SK-N-MC (cell line): ENCODE measurements at regions not wholly inside any gene's neighbourhood (a gene's known extent, or its start where the extent isn't known, plus 50 kb on each side); places are given as distances from the start of the nearest gene placed in this dataset.

Experiments
- DNase-seq: peaks from one replicate; pipeline ENCODE4 v3.0.0-alpha.2; 2011; ENCODE audit warnings: low read depth, low spot score
- H3K27ac ChIP-seq: fragments of 200-600 bp; sonication (generic); 2 replicates; pipeline ENCODE4 v1.5.1; 2016; ENCODE audit warnings: mixed run types
- H3K36me3 ChIP-seq: fragments of 200-600 bp; sonication (generic); 2 replicates; pipeline ENCODE4 v1.6.1; 2017; ENCODE audit warnings: antibody characterized with exemption, low read length, mixed read lengths; ENCODE audit not compliant: insufficient read depth
- H3K4me3 ChIP-seq: fragments of 200-600 bp; sonication (generic); 2 replicates; pipeline ENCODE4 v1.5.1; 2016
- H3K9ac ChIP-seq: fragments of 200-600 bp; sonication (generic); 2 replicates; pipeline ENCODE4 v1.8.0; 2017; ENCODE audit warnings: mixed run types, mixed read lengths; ENCODE audit not compliant: insufficient read length
- H3K9me3 ChIP-seq: fragments of 200-600 bp; sonication (generic); 2 replicates; pipeline ENCODE4 v1.6.1; 2017; ENCODE audit warnings: low read depth, mild to moderate bottlenecking, antibody characterized with exemption, low read length, moderate library complexity, mixed read lengths
- EZH2 ChIP-seq: fragments of 200-600 bp; sonication (generic); IDR thresholded peaks from one replicate; pipeline ENCODE4 v1.6.1; 2017; ENCODE audit warnings: antibody characterized with exemption
- FOXP2 ChIP-seq: optimal IDR thresholded peaks from 2 replicates; pipeline ENCODE3; 2011; ENCODE audit warnings: mild to moderate bottlenecking, moderate library complexity; ENCODE audit not compliant: insufficient read depth; ENCODE audit errors: extremely low read length, control extremely low read depth
- POLR2AphosphoS5 ChIP-seq: IDR thresholded peaks from 2 replicates; pipeline ENCODE4 v1.6.1; 2012; ENCODE audit warnings: mild to moderate bottlenecking, low read depth, low read length, borderline replicate concordance

DNA sequence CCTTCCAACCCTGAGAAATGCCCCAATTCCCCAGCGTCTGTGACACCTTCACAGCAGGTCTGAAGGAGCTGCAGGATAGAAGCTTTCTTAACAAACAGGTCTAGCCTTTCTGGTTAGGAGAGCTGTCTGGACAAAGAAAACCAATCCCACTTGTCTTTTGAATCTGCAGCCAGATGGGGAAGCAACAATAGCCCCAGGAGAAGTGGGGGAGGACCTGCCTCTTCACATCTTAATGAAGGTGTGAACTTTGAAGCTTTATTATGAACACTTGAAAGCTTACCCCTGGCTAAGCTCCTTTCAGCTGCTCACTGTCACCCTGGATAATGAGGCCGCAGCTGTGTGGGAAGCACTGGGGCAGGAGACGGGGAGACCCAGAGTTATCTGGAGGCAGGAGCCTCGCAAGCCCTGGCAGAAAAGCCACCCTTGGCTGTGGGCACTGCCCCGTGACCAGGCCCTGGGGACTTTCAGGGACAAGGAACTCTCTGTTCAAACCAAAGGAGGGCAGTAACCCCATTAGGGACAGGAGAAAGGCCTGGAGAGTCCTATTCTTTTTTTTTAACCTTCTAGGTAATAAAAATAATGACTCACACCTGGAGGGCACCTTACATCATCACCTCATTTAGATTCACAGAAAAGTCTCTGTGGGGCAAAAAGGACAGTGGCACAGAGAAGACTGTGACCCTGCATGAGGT lies 151.8 kb upstream of the RAD23B start:
- no peak for DNase-seq
- Histone ChIP-seq H3K27ac (no peak overlapping the region), H3K9me3 (no peaks in the 10 kb centered on the region), H3K9ac (no peak overlapping the region), H3K36me3 (no peaks in the 10 kb centered on the region), H3K4me3 (no peak overlapping the region)
- TF ChIP-seq EZH2: no peak
- TF ChIP-seq POLR2AphosphoS5: no peak
- no peak for TF ChIP-seq FOXP2

DNA sequence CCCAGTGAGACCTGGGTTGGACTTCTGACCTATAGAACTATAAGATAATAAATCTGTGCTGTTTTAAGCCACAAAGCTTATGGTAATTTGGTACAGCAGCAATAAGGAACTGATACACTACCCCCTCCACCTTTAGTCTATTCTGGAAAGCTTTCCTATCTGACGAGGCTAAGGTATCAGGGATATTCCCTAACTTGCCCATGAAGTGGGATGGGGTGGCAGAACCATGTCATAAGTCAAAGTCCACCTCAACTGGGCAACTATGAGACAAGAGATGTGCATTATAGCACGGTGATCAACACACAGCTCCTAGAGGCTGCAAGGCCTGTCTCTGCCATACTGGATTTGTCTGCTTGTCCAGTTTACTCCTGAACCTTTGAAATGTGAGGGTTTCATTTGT lies 146.8 kb upstream of the RAD23B start:
- no peak overlapping the region for H3K27ac ChIP-seq
- H3K9ac ChIP-seq: no peak overlapping the region
- no peaks in the 10 kb centered on the region for H3K9me3 ChIP-seq
- no peaks in the 10 kb centered on the region for H3K36me3 ChIP-seq
- H3K4me3 ChIP-seq: no peak overlapping the region
- TF ChIP-seq POLR2AphosphoS5 (no peak), EZH2 (no peak), FOXP2 (no peak)
- DNase-seq: no peak

DNA sequence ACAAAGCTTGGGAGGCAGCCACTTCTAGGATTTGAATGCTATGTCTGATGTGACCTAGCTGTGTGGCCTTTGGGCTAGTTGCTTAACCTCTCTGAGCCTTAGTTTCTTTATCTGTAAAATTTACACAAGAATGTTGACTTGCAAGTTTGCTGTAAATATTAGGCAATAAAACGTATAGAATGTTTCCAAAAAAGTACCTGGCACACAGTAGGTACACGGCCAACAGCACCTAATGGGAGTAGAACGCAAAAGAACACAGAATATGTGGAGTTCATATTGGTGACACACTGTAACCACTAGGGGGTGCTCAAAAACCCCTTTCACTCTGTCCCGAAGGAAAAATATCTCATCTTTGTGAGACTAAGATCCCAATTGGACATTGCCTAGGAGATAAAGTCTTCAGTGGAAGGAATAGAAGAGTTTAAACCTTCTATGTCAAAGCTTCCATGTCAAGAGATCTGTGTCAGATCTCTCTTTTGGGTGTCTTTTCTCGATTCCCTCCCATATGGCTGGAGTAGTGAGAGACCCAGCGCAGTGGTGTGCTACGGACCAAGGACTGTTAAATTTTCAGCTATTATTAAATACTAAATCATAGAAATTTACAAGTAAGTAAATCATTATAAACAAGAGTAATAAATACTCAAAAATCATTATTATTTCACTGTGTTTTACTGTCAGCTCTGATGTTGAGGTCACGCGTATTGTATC lies 145.4 kb upstream of the RAD23B start:
- TF ChIP-seq FOXP2 (no peak), POLR2AphosphoS5 (no peak), EZH2 (no peak)
- DNase-seq: no peak
- no peak overlapping the region for H3K4me3 ChIP-seq
- no peak overlapping the region for H3K27ac ChIP-seq
- no peaks in the 10 kb centered on the region for H3K36me3 ChIP-seq
- H3K9me3 ChIP-seq: no peaks in the 10 kb centered on the region
- no peak overlapping the region for H3K9ac ChIP-seq

DNA sequence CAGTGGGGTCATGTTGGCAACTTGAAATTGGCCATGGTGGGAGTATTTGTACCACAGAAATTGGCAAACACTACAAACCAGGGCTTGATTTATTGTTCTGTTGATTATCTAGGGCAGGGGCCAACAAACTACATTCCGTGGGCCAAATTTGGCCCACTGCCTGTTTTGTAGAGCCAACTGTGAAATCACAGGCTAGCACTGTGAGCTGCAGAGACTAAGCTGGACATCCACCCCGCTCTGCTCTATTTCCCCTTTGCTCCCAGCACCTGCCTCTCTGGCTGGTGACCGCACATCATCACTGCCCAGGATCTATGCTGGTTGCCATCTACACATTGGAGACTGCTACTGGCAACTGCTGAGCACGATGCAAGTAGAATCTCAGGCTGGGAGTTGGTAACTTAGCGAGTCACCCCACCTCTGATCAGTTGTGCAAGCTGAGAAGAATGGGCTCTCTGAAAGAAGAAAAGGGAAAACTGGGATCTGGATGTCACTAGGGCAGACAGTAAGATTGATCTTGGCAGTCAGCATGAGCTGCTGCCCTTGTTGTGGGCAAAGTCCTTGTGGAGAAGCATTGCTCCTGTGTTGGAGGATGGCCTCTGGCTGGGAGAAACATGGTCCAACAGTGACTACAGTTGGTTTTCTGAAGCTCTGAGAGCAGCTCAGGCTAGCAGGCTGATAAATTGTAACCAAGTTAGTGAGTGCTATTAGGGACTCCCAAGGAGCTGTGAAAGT lies 144.7 kb upstream of the RAD23B start:
- no peaks in the 10 kb centered on the region for H3K36me3 ChIP-seq
- no peak overlapping the region for H3K27ac ChIP-seq
- TF ChIP-seq EZH2 (no peak), POLR2AphosphoS5 (no peak)
- H3K4me3 ChIP-seq: no peak overlapping the region
- no peaks in the 10 kb centered on the region for H3K9me3 ChIP-seq
- DNase-seq: no peak
- no peak overlapping the region for H3K9ac ChIP-seq

DNA sequence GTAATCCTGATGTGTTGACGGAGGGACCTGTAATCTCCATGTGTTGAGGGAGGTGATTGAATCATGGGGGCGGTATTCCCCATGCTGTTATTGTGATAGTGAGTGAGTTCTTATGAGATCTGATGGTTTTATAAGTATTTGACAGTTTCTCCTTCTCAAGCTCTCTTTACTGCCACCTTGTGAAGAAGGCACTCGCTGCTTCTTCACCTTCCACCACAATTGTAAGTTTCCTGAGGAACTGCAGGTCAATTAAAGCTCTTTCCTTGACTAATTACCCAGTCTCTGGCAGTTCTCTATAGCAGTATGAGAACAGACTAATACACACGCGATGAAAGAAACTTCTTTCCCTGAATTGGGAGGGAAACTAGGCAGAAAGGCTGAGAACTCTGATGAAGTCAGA lies 141.1 kb upstream of the RAD23B start:
- Histone ChIP-seq H3K9ac (no peak overlapping the region), H3K4me3 (no peak overlapping the region), H3K9me3 (no peaks in the 10 kb centered on the region), H3K27ac (no peak overlapping the region), H3K36me3 (no peaks in the 10 kb centered on the region)
- no peak for TF ChIP-seq POLR2AphosphoS5
- DNase-seq: no peak

DNA sequence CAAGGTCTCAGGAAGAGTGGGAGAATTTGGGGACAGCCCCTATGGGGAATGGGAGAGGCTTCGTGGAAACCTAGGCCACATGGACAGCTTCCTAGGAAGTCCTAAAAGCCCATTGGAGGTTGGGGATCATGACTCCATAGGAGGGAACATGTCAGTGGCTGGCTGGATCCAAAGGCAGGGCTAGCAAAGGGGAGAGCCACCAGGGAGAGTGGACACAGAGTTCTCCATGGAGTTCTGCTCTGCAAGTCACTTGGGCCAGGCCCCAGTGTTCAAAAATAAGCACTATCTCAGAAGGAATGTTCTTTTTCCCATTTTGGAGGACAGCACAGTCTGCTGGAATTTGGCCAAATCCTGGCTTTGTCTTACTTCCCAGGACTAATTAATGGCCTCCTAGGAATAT lies 140.6 kb upstream of the RAD23B start:
- Histone ChIP-seq H3K4me3 (no peak overlapping the region), H3K9ac (no peak overlapping the region), H3K9me3 (no peaks in the 10 kb centered on the region), H3K27ac (no peak overlapping the region), H3K36me3 (no peaks in the 10 kb centered on the region)
- TF ChIP-seq FOXP2: no peak
- no peak for TF ChIP-seq POLR2AphosphoS5
- TF ChIP-seq EZH2: no peak
- DNase-seq: no peak

DNA sequence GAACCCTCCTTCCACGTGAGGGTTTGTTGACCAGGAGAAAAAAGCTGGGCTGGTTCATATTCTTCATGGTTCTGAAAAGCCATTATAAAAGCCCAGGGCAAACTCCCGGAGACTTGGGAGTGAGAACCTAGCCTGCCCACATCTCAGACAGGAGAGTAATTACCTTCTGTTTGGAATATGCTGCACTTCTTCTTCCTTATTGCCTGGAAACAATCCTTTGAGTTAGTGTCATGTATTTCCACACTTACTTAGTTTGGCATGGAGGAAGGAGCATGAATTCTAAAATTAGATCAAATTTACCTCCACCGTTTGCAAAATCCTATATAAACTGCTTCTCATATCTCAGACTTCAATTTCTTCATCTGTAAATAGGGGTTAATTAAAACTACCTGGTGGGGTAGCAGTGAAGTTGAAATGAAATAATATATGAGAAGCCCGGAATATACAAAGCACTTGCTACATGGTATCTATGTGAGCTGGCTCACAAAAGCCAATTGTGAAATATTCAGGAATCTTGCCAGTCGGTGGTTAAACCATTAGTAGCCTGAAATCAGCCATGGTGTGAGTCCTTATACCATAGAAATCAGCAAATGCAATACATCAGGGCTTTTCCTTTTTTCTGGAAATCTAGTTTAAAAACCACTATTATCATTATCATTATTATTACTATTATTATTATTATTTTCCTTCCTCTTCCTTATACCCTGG lies 140.0 kb upstream of the RAD23B start:
- H3K9ac ChIP-seq: no peak overlapping the region
- TF ChIP-seq FOXP2 (no peak), EZH2 (no peak), POLR2AphosphoS5 (no peak)
- DNase-seq: no peak
- H3K36me3 ChIP-seq: no peaks in the 10 kb centered on the region
- H3K4me3 ChIP-seq: no peak overlapping the region
- H3K9me3 ChIP-seq: no peaks in the 10 kb centered on the region
- no peak overlapping the region for H3K27ac ChIP-seq

DNA sequence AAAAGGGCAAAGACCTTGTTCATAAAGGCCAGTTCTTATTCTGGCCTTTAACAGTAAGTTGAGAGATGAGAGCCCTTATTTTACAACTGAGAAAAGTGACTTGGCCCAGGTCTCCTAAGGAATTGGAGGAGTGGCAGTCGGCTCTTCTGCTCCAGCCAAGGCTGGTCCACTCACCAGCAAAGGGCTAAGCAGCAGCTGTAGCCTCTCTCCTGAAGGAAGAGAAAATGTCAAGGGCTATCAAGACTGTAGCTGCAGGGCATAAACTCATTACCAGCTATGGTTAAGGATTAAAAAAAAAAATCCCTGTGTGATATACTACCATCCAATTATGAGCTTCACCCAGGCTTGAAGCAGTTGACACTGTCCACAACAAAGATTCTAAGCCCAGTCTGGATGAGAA lies 138.6 kb upstream of the RAD23B start:
- H3K4me3 ChIP-seq: no peak overlapping the region
- no peak overlapping the region for H3K27ac ChIP-seq
- no peaks in the 10 kb centered on the region for H3K36me3 ChIP-seq
- H3K9me3 ChIP-seq: no peaks in the 10 kb centered on the region
- H3K9ac ChIP-seq: no peak overlapping the region
- DNase-seq: no peak
- no peak for TF ChIP-seq FOXP2
- TF ChIP-seq POLR2AphosphoS5: no peak
